ENCODE measurements at regions not wholly inside any gene's neighbourhood (a gene's known extent, or its start where the extent isn't known, plus 50 kb on each side); places are given as distances from the start of the nearest gene placed in this dataset.
"Not testable (repeated sequence)": the region's sequence is repeated elsewhere in the genome, so short reads cannot be mapped to it uniquely, and the experiment has no call there.

DNA sequence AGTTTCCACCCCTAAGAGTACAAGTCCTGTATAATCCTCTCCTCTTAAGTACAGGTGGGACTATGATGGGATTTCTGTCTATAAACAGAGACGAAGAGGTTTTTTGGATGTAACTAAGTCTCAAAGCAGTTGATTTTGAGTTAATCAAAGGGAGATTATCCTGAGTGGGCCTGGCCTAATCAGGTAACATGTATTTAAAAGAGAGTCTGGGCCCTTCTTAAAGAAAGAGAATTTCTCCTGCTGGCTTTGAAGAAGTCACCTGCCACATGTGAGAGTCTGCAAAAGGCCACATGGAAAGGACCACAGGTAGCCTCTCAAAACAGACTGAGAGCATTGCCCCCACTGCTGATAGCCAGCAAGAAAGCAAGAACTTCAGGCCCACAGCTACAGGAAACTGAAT, 142.3 kb downstream of the IRX5 start:
- no peak for DNase-seq (ENCODE audit: low spot score)

DNA sequence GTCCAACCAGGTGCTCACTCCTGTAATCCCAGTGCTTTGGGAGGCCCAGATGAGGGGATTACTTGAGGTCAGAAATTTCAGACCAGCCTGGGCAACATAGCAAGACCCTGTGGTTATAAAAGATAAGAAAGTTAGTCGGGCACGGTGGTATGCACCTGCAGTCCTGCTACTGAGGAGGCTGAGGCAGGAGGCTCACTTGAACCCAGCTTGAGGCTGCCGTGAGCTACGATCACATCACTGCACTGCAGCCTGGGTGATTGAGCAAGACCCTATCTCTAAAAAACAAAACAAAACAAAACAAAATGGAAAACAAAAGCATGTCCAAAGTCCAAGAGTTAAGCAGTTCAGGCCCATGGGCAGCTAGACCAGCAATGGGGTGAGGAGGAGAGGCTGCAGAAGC, 143.2 kb downstream of the IRX5 start:
- peak; percentile 28 for DNase-seq (ENCODE audit: low spot score)

DNA sequence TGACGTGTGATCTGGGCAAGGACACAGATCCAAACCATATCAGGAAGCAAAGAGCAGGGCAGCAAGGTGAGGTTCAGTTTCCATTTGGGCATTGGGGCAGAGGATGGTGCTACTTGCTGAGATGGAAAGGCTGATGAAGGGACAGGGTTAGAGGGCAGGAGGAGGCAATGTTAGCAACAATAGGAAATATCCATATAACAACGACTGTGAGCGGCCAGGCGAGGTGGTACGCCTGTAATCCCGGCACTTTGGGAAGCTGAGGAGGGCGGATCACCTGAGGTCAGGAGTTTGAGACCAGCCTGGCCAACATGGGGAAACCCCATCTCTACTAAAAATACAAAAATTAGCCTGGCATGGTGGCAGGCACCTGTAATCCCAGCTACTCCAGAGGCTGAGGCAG, 144.5 kb downstream of the IRX5 start:
- not testable (repeated sequence) for DNase-seq (ENCODE audit: low spot score)

DNA sequence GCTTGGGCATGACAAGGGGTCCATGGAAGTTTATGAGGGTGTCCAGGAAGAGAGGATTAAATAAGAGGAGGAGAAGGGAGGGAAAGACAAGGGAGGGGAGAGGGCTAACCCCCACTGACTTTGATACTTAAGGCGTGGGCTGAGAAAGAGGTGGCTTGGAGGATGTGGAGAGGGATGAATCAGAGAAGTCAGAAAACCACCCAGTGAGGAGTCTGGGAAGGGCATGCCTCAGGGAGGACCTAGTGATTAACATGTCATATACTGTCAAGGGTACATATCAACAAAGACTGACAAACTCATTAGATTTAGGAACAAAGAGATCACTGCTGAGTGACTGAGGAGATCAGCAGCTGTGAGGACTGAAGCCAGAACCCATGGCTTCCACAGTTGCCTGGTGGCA, 145.4 kb downstream of the IRX5 start:
- DNase-seq (ENCODE audit: low spot score): no peak

DNA sequence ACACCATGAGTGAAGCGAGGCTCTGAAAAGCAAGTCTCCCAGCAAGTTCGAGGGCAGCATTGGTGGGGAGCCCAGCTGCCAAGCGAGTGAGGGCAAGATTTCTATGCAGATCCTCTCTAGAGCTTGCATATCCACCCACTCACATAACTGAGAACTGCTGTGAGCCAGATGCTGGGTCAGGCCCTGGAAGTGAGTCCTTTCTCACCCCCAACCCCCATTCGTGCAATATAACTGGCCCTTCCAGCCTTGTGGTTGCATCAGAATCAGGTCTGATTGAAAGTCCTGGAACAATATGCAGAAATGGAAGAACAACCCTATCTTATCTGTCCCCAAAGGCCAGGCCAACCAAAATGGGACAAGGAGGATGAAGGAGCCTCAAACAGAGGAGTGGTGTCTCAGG, 146.6 kb downstream of the IRX5 start:
- peak; percentile 60 for DNase-seq (ENCODE audit: low spot score)

DNA sequence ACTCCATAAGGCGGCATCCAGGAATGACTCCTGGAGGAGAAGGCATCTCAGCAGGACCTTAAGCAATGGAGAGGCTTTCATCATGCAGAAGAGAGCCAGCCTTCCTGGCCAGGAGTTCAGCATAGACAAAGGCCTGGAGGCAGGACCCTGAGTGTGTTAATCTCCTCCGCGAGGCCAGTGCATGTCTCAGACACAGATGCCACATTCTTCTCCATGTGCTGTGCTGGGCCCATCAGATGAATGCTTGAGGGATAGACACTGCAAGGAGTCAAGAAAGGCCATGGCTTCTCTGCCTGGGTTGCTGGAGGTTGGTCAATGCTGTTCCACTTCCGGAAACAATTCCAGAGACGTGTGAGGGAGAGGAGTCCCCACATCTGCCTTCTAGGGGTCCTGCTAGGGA, 147.5 kb downstream of the IRX5 start:
- DNase-seq (ENCODE audit: low spot score): no peak

DNA sequence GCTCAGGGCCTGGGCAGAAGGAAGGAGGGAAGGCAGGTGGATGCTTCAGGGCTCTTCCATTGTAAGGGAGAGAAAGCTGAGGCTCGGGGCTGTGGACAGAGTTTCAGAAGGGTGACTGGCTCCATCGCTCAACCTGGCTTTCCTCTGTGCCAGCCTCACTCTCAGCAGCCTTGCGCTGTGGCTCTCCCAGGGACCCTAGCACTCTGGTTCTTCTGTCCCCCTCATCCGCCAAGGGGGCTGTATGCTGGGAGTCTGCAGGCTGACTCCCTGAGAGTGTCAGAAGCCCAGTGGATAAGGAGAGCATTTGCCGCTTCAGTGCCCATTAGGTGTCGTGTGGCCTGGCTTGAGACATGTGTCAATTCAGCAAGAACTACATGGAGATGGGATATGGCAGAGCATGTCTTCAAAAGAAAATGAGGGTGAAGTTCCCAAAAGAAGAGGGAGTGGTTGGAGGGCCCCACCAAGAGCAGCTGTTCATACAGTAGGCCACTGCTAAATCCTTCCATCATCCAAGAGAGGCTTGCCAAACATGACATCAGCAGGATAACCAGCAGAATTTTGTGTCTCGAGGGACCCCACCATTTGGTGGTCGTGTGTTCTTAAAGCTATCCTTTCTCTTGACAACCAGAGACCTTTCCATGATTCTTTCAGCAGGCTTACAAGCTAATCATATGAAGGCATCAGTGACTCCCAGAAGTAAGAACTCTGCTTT, 148.2 kb downstream of the IRX5 start:
- peak; percentile 57 for DNase-seq (ENCODE audit: low spot score)

DNA sequence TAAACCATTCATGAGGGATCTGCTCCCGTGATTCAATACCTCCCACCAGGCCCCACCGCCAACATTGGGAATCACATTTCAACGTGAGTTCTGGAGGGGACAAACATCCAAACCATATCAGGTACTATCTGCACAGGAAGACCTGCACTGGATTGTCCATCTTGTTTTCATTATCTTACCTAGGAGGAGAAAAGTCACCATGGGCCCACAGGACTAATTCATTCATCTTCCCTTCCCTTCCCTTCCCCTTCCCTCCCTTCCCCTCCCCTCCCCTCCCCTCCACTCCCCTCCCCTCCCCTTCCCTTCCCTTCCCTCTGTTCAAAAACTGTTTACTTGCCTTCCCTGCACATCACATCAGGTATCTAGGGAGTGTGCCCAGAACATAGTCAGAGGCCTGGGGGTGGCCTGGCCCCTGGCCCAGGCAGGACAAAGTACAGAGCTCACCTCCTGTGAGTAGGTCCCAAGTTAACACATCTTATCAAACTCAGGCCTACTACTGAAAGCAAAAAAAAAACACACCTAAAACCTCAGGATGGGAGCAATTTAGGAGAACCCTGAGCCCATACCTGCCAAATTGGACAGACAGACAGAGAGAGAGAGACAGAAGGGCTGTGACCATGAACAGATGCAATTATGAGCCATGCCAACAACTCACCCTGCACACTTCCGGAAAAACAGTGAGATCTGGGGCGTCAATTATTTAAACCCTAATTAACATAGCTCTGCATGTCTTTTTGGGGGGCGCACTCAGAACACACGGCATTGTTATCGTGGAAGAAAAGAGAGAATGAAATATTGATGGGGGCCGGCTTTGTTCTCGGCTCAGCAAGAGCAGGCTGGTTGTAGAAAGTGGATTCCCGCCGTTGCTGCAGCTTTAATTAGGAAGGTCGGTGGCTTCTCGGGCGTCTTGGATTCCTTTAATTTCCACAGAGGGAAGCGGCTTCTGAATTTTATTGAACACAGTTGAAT, 151.2 kb downstream of the IRX5 start:
- DNase-seq (ENCODE audit: low spot score): peak; percentile 26

DNA sequence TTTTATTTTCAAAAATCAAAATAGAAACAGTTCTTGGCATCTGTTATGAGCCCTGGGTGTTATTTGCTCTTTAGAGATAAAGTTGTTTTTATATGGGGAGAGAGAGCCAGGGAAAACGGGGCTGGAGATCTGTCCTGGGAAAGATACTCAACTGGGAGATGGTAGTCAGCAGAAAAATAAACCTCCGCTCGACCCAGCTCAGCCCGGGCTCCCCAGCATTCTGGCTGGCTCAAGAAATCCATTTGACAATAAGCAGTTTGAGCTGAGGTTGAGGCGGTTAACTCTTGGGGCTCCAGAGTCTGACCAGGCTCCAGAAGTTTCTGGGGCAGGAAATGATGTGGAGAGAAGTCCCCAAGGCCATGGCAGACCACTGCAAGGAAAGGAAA, 151.9 kb downstream of the IRX5 start:
- DNase-seq (ENCODE audit: low spot score): no peak

DNA sequence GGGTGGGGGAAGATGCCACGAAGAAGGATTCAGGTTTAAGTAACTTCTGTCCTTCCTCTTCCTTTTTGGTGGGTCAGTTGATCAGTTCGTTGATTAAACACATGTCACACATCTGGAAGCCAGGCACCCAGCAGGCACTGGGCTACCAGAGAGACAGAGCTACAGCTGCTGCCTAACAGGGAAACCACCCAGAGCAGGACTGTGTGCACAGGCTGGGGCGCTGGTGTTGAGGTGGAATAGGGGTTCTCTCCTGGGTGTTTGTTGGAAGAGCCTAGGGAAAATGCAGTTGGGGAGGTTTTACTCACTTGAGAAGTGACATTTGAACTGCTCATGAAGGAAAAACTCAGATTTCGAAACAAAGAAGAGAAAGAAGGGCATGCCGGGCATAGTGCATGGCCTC, 152.4 kb downstream of the IRX5 start:
- peak; percentile 53 for DNase-seq (ENCODE audit: low spot score)

DNA sequence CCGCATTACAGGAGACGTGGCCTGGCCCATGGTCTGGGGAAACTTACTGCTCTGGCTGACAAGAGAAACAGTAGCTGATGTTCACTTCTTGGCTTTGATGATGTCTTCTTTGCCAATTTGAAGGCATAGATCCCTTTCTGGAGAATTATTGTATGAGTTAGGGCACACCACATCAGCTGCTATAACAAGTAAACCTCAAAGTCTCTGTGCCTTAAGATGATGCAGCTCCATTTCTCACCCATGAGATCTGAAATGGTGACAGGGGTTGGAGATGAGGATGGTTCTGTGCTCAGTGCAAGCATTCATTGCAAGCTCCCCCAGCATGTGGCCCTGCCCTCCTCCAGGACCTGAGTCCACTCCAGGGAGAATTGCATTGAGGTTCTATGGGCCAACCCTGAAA, 157.4 kb downstream of the IRX5 start:
- no peak for DNase-seq (ENCODE audit: low spot score)

DNA sequence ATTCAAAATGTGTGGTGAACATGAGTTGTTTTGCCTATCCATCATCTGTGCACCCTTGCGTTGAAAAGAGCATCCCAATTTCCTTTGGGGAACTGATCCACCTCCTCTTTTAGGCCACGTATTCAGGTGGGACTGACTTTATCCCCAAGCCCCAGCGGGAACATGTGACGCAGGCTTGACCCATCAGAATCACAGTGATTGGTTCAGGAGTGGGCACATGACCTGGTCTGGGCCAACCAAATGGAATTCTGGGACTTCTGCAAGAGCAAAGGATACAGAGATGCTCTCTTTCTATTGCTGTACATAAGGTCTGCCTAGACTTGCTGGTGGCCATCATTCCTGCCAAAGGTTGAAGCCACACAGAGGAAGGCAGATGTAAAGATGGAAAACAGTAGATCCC, 158.9 kb downstream of the IRX5 start:
- no peak for DNase-seq (ENCODE audit: low spot score)

DNA sequence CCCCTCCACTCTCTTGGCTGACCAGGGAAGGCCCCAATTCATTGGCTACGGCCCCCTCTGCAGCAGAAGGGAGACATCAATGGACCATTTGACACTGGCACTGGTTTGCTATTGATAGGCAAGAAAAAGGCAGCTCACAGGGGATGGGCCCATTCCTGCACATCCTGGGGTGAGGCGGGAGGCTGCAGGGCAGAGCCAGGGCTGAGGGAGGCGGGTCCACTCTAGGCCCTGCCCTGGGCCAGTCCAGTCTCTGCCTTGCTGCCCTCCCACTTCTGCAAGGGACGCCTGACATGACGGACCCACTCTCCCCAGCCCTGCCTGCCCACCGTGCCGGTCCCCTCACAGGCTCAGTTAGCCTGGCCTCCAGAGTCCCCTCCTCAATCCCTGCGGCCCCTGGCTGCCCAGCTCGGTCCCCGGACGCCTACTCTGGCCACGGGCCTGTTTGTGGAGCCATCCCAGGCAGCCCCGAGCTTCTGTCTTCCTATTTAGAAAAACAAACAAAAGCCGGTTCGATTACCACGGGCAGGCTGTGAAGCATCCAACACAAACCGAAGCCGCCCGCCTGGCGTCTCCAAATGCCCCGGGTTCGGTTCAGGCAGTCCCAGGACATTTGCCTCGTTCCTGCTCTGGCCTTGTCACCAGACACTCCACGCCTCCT, 160.7 kb downstream of the IRX5 start:
- DNase-seq (ENCODE audit: low spot score): no peak

DNA sequence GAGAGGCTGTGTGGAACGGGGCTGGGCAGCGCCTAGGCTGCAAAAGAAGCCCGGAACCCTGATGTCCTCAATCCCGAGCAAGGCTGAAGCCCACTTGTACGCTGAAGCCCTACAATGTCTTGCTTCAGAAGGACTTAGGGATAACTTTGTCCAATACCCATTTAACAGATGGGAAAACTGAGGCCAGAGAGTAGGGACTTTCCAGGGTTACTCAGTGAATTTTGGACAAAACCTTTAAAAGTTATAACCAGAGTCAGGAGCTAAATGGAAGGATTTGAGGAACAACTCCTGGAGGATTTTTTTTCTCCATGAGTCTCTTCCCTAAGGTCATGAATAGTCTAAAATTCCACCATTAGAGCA, 161.2 kb downstream of the IRX5 start:
- DNase-seq (ENCODE audit: low spot score): no peak

DNA sequence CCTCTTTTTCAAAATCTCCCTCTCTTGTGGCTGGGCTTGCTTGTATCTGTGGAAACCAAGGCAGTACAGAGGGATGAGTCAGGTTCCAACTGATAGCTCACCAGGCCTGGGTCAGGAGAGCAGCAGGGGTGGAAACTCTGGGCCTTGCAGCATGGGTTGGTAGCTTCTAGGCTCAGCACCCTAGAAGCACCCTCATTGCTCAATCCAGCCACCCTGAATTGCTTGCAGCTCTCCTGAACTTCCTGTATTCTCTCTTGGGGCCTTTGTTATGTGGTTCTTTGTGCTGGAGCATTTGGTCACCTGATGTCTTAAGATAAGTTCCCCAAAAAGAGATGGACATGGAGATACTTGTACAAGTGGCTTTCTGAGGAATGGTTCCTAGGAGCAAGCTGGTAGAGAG, 169.4 kb downstream of the IRX5 start:
- no peak for DNase-seq (ENCODE audit: low spot score)

DNA sequence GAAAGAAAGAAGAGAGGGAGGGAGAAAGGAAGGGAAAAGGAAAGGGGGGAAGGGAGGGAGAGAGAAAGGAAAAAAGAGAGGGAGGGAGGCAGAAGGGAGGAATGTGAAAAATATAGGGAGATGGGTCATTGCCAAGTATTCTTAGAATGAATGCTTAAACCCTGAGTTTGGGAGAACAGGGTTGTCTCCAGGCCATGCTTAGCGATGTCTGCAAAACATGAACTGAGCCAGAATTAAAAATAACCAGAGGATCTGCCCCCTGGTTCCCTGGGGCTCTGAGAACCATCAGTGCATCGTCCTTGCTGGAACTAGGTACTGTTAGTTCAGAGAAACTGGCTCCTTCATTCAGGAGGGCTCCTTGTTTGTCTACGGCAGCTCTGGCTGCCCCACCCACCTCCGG, 170.4 kb downstream of the IRX5 start:
- DNase-seq (ENCODE audit: low spot score): no peak

DNA sequence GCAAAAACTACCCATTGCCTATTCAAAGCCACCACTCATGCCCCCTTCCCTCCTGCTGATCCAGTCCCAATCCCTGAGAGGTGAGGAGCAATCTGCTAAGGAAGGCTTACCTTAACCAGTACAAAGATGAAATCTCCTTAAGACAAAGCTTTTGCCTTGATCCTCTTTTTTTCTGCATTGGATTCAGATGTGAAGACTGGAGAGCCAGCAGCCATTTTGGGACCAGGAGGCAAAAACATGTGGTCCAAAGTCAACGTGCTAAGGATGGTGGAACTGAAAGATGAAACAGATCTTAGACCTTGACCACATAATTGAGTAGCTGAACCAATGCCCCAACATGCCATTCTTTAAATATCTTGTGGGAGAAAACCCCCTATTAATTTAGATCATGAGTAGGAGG, 171.4 kb downstream of the IRX5 start:
- DNase-seq (ENCODE audit: low spot score): no peak

DNA sequence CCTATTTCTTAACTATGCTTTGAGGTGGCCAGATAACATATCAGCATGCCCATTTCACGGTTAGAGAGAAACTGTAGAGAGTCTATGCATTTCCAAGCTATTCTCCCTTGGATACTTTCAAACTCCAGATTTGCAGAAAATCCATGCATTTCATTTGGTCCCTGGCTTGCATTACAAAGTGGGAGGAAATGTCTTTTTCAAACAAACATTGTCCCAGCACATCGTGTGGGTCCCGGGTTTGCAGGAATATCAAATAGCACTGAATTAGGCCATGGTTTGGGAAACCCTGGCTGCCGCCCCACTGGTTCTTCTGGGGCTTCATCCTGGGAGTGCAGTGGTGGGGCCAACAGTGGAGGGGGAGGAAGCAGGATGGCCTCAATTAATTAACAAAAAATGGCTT, 171.9 kb downstream of the IRX5 start:
- no peak for DNase-seq (ENCODE audit: low spot score)

DNA sequence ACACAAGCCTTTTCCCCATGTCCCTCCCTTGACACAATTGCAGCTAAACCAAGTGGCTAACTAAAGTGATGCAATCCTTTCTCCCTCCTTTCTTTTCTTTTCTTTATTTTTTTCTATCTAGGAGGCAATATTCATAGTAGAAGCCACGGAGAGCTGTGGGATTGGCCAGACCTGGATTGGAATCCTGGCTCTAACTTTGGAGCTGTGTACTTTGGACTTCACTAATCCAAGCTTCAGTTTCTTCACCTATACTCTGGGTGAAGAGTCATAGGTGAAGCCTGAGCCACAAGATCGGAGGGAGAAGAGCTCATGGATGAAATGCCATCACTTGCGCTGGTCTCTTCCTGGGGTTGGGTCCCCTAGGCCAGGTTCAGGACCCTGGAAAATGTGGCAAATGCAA, 177.2 kb downstream of the IRX5 start:
- no peak for DNase-seq (ENCODE audit: low spot score)

DNA sequence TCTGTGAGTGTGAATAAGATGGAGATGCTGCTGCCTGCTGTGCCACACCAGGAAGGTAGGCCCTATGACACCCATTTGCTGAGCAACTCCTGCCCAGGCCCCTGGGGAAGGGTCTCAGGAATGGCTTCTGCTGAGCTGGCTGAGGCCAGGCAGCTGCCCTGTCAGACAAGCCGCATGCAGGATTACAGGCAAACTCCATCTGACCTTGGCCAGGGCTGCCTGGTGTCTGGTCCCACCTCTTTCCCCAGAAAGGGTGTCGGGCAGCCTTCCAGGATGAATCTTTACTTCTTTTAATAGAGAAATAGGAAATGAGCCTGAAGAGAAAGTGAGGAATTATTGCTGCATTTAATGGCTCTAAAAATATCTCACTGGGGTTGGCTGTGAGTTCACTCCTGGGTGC, 182.5 kb downstream of the IRX5 start:
- DNase-seq (ENCODE audit: low spot score): no peak

DNA sequence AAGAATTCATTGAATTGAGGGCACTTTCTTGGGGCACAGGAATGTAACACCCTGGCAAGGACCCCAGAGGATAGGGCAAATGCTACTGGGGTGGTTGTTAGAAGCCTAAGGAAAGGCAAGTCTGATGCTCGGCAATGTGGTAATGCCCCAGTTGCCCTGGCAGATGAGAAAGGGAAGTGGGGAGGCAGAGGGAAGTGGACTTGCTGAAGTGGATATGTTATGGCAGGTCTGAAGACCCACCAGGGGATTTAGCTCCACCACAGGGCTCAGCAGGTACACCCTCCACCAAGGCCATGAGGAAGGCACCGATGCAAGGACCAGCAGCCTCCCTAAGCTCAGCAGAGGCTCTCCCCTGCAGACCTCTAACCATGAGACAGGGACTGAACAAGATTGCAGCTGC, 184.8 kb downstream of the IRX5 start:
- no peak for DNase-seq (ENCODE audit: low spot score)

DNA sequence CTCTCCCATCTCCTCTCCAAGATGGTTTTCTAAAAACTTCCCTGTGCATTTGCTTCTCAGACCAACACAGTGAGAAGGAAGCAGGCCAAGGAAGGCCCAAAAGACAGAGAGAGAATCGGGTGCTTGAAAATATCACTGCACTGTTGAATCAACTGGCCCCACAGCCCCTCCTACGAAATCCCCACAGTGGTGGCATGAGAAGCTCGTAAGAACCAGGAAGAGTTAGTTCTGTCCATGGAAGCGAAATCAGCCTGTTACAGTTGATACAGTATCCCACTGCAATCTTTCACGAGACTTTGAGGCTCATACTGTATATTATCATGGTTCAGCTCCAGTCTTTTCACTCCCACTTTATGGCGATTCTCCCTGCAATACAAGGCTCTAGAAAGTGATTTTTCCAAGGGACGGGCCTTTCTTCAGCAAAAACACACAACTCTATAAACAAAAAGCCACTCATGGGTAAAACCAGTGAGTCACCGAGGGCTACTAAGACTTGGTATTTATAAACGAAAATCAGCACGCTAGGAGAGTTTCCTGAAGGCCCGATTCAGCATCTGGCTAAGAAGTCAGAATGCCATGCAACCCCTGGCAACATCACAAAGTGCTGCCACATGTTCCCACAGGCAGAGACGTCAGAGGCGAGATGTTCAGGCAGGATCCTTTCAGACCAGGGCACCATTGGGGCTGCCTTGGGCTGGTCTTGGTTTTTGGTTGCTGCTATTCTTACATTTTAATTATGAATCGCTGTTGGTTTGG, 185.7 kb downstream of the IRX5 start:
- no peak for DNase-seq (ENCODE audit: low spot score)

Data from left forelimb (tissue), 1 donor.